ENCODE measurements at regions not wholly inside any gene's neighbourhood (a gene's known extent, or its start where the extent isn't known, plus 50 kb on each side); places are given as distances from the start of the nearest gene placed in this dataset.

DNA sequence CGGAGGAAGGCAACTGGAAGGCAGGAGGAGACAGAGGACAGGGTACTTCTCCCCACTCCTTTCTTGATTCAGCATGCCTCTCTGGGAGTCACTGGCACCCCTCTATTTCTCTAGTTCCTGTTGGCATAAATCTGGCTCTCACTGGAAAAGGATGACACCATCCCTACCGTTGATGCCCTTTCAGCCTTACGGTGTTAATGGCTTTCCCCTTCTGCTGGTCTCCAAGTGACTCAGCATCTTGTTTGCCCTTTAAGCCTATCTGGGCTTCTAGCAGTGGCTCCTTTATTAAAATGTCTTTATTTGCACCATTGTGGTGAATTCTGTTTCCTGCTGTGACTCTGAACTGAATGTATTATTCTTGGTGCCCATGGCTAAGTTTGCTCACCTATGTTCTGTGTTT is 227.3 kb upstream of the GLRA1 start (continued):
- no peak for TF ChIP-seq ZNF560 (tag by site-specific recombination; IDR thresholded peaks at IDR 0.05; ENCODE audit: borderline replicate concordance)
- TF ChIP-seq OSR2 (tag by site-specific recombination; IDR thresholded peaks at IDR 0.05) = no peak
- TF ChIP-seq ZBTB44 (tag by site-specific recombination; IDR thresholded peaks at IDR 0.05) = no peak
- no peak for TF ChIP-seq ZNF121 (tag by site-specific recombination; IDR thresholded peaks at IDR 0.05)
- no peak for TF ChIP-seq TCF7L2 (IDR thresholded peaks at IDR 0.05; ENCODE audit: borderline replicate concordance, low read depth, low read length)

DNA sequence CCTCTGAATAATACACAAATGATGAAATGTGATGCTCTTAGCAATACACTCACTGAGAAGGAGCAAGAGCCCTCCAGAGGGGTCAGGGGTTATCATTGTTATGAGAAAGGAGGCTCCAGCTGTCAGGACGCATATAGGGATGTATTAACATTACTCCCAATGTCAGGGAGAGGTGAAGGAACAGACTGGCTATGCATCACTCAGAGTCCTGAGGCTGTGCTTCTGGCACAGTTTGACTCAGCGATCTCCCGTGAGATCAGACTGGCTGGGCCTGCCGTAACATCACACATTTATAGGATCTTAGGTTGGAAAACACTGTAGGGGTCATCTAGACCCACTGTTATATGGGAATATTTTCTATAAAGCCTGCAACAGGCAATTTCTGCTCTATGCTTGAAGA is 226.5 kb upstream of the GLRA1 start:
- no peak overlapping the region for H3K4me3 ChIP-seq (ENCODE audit: low read depth, low read length)
- H3K36me3 ChIP-seq (ENCODE audit: control insufficient read depth in 2 of 2, insufficient read depth in 1 of 2, low read length in 2 of 2) = no peaks in the 10 kb centered on the region
- ChIA-PET CTCF (interaction anchor here (0.5 to 1.0 kb wide), 2 partner anchors 199 to 394 kb away, joined by 3 to 4 read pairs; no protein-coding TSS in a partner anchor), POLR2A (no interaction called here)
- H3K9me3 ChIP-seq (ENCODE audit: control insufficient read depth, insufficient read depth, low read depth, low read length) = no peaks in the 10 kb centered on the region
- H3K27ac ChIP-seq (ENCODE audit: extremely low read depth, low read depth, low read length) = no peak overlapping the region
- TF ChIP-seq ZNF280D (tag by site-specific recombination; IDR thresholded peaks at IDR 0.05) (no peak), ZNF501 (tag by site-specific recombination; IDR thresholded peaks at IDR 0.05) (no peak), ZNF132 (tag by site-specific recombination; IDR thresholded peaks at IDR 0.05; ENCODE audit: borderline replicate concordance) (no peak), EGR2 (tag by site-specific recombination; IDR thresholded peaks at IDR 0.05; ENCODE audit: low read depth) (no peak), KLF10 (tag by site-specific recombination; IDR thresholded peaks at IDR 0.05) (no peak), KLF9 (tag by site-specific recombination; IDR thresholded peaks at IDR 0.05; ENCODE audit: low read depth) (no peak), FEZF1 (tag by site-specific recombination; IDR thresholded peaks at IDR 0.05) (no peak), TCF7L2 (IDR thresholded peaks at IDR 0.05; ENCODE audit: borderline replicate concordance, low read depth, low read length) (no peak), ZNF239 (tag by site-specific recombination; IDR thresholded peaks at IDR 0.05) (no peak), ZNF747 (tag by site-specific recombination; IDR thresholded peaks at IDR 0.05) (no peak), ZNF416 (tag by site-specific recombination; IDR thresholded peaks at IDR 0.05) (no peak), ZNF768 (tag by site-specific recombination; IDR thresholded peaks at IDR 0.05) (no peak)
- TF ChIP-seq, protein P1, sequence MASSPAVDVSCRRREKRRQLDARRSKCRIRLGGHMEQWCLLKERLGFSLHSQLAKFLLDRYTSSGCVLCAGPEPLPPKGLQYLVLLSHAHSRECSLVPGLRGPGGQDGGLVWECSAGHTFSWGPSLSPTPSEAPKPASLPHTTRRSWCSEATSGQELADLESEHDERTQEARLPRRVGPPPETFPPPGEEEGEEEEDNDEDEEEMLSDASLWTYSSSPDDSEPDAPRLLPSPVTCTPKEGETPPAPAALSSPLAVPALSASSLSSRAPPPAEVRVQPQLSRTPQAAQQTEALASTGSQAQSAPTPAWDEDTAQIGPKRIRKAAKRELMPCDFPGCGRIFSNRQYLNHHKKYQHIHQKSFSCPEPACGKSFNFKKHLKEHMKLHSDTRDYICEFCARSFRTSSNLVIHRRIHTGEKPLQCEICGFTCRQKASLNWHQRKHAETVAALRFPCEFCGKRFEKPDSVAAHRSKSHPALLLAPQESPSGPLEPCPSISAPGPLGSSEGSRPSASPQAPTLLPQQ (tag by site-specific recombination; IDR thresholded peaks at IDR 0.05) = no peak
- TF ChIP-seq, protein P2, sequence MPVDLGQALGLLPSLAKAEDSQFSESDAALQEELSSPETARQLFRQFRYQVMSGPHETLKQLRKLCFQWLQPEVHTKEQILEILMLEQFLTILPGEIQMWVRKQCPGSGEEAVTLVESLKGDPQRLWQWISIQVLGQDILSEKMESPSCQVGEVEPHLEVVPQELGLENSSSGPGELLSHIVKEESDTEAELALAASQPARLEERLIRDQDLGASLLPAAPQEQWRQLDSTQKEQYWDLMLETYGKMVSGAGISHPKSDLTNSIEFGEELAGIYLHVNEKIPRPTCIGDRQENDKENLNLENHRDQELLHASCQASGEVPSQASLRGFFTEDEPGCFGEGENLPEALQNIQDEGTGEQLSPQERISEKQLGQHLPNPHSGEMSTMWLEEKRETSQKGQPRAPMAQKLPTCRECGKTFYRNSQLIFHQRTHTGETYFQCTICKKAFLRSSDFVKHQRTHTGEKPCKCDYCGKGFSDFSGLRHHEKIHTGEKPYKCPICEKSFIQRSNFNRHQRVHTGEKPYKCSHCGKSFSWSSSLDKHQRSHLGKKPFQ (tag by site-specific recombination; IDR thresholded peaks at IDR 0.05) = no peak
- H3K4me1 ChIP-seq (ENCODE audit: control insufficient read depth, insufficient read depth, low read length) = no peaks in the 10 kb centered on the region
